Osteoblast (primary cell): ENCODE measurements at regions not wholly inside any gene's neighbourhood (a gene's known extent, or its start where the extent isn't known, plus 50 kb on each side); places are given as distances from the start of the nearest gene placed in this dataset.

Experiments used
- DNase-seq: peaks from one replicate; pipeline ENCODE4 v3.0.0; 2011; ENCODE audit warnings: low spot score, mixed read lengths; ENCODE audit not compliant: insufficient read length; ENCODE audit errors: missing footprints
- H2AFZ ChIP-seq: 2 replicates; pipeline ENCODE4 v1.6.0; 2011; ENCODE audit warnings: mild to moderate bottlenecking, low read length
- H3K27ac ChIP-seq: 2 replicates; pipeline ENCODE4 v1.5.1; 2011; ENCODE audit warnings: mild to moderate bottlenecking, low read depth, low read length, moderate library complexity
- H3K27me3 ChIP-seq: 2 replicates; pipeline ENCODE4 v1.6.0; 2012; ENCODE audit warnings: mild to moderate bottlenecking, control low read depth, inconsistent platforms, low read length, moderate library complexity; ENCODE audit not compliant: insufficient read depth
- H3K36me3 ChIP-seq: 2 replicates; pipeline ENCODE4 v1.5.1; 2011; ENCODE audit warnings: mild to moderate bottlenecking, low read length, control low read depth, moderate library complexity; ENCODE audit not compliant: insufficient read depth
- H3K4me1 ChIP-seq: 2 replicates; pipeline ENCODE4 v1.5.1; 2011; ENCODE audit warnings: mild to moderate bottlenecking, low read length, control low read depth, moderate library complexity; ENCODE audit not compliant: insufficient read depth
- H3K4me2 ChIP-seq: 2 replicates; pipeline ENCODE4 v1.6.0; 2011; ENCODE audit warnings: mild to moderate bottlenecking, low read length; ENCODE audit not compliant: insufficient read depth
- H3K4me3 ChIP-seq: fragments of 200-600 bp; sonication (generic); 3 replicates; pipeline ENCODE4 v1.5.1; 2012; ENCODE audit warnings: mild to moderate bottlenecking, low read length, inconsistent platforms; ENCODE audit not compliant: insufficient read depth
- H3K79me2 ChIP-seq: 2 replicates; pipeline ENCODE4 v1.6.0; 2012; ENCODE audit warnings: mild to moderate bottlenecking, low read length, control low read depth, inconsistent platforms; ENCODE audit not compliant: insufficient read depth
- H3K9me3 ChIP-seq: 2 replicates; pipeline ENCODE4 v1.5.1; 2011; ENCODE audit warnings: low read depth, low read length, control low read depth
- H4K20me1 ChIP-seq: 2 replicates; pipeline ENCODE4 v1.6.0; 2012; ENCODE audit warnings: mild to moderate bottlenecking, low read length, control low read depth; ENCODE audit not compliant: insufficient read depth
- TF ChIP-seq, protein P1 (sequence below): IDR thresholded peaks from 2 replicates; pipeline ENCODE4 v1.5.1; 2011; ENCODE audit warnings: mild to moderate bottlenecking, low read depth, low read length, moderate library complexity; ENCODE audit errors: extremely low read depth

DNA sequence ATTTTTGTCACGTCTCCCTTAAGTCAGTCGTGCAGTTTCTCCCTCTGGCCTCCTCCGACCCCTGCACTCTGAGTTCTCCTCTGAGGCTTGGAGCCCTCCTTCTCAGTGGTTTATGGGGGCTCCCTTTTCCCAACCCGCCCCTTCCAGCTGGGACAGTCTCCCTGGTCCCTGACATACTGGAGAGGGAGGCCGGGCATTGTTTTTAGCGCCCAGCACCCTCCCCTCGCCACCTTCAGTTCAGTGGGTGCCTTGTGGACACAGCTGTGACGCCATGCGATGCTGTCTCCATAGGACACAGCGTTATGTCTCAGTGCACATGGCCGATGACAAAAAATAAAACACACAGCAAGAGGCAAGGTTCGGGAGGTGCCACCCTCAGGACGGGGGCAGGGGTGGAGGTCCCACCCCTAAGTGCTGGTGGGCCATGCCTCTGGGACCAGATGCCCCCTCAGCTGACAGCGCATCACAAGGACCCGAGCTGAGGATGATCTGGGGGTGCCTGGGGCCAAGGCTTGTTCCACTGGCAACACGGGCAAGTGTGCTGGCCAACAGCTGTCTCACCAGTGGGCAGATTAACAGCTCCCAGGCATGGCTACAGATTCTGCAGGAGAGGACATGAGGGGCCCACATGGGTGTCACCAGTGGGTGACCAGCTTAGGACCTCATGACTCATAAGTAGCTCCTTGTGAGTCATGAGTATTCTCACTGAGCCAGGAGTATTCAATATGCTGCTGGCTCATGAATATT lies 81.6 kb downstream of the PLXNA1 start:
- Histone ChIP-seq H3K79me2 (no peaks in the 10 kb centered on the region), H3K27ac (no peak overlapping the region), H3K4me3 (no peak overlapping the region), H3K4me1 (peaks cover 6% of the 10 kb centered on the region), H3K36me3 (no peaks in the 10 kb centered on the region), H3K4me2 (no peak overlapping the region), H3K27me3 (peaks cover 18% of the 10 kb centered on the region), H2AFZ (no peak overlapping the region), H4K20me1 (no peaks in the 10 kb centered on the region), H3K9me3 (no peaks in the 10 kb centered on the region)
- TF ChIP-seq, protein P1, sequence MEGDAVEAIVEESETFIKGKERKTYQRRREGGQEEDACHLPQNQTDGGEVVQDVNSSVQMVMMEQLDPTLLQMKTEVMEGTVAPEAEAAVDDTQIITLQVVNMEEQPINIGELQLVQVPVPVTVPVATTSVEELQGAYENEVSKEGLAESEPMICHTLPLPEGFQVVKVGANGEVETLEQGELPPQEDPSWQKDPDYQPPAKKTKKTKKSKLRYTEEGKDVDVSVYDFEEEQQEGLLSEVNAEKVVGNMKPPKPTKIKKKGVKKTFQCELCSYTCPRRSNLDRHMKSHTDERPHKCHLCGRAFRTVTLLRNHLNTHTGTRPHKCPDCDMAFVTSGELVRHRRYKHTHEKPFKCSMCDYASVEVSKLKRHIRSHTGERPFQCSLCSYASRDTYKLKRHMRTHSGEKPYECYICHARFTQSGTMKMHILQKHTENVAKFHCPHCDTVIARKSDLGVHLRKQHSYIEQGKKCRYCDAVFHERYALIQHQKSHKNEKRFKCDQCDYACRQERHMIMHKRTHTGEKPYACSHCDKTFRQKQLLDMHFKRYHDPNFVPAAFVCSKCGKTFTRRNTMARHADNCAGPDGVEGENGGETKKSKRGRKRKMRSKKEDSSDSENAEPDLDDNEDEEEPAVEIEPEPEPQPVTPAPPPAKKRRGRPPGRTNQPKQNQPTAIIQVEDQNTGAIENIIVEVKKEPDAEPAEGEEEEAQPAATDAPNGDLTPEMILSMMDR: no peak
- peak; percentile 98 for DNase-seq

DNA sequence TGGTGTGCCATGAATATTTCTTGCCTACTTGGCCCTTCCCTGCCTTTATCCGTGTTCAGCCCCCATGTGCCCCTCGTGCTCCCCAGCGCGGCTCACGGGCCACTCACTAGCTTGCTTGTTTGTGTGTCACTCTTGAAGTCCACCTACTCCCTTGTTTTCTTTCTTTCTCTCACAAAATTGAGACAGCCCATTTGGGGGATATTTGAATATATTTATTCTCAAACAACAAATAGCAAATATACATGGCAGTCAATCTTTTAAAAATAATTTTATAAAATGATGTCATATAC lies 82.2 kb downstream of the PLXNA1 start:
- Histone ChIP-seq H3K4me3 (no peak overlapping the region), H2AFZ (no peak overlapping the region), H3K27me3 (peaks cover 21% of the 10 kb centered on the region), H3K36me3 (no peaks in the 10 kb centered on the region), H3K79me2 (no peaks in the 10 kb centered on the region), H3K27ac (no peak overlapping the region), H3K4me1 (peaks cover 6% of the 10 kb centered on the region), H4K20me1 (no peaks in the 10 kb centered on the region), H3K4me2 (no peak overlapping the region), H3K9me3 (no peaks in the 10 kb centered on the region)
- no peak for DNase-seq
- TF ChIP-seq, protein P1: no peak

DNA sequence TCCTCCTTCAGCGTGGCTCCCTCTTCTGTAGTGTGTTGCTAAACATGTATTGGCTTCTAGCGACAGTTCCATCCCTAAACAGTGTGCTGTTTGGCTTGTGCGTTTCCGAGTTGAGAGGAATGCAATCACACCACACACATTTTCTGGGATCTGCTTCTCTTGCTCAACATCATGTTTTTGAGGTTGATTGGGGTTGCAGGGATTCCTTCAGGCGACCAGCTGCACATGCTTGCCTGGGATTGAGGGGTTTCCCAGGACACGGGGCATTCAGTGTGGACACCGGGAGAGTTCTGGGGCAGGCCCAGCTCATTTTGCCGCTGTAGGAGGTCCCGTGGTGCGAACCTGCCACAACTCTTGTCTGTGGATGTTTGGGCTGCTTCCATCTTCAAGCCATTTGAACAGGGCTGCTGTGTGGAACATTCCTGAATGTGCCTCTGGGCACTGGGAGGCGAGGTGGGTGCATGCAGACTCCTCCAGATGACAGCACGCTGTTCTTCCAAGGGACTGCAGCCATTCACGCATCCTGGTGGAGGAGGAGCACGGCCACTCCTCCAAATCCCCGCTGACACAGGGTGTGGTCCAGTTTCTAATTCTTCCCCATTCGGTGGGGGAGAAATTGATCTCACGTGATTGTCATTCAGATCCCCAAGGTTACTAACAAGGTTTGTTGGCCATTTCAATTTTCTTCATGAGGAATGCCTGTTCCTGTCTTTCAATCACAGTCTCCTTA lies 82.8 kb downstream of the PLXNA1 start:
- peak; percentile 78 for DNase-seq
- Histone ChIP-seq H2AFZ (no peak overlapping the region), H3K4me1 (peaks cover 6% of the 10 kb centered on the region), H3K79me2 (no peaks in the 10 kb centered on the region), H3K9me3 (no peaks in the 10 kb centered on the region), H3K36me3 (no peaks in the 10 kb centered on the region), H3K4me3 (no peak overlapping the region), H3K27ac (no peak overlapping the region), H4K20me1 (no peaks in the 10 kb centered on the region), H3K4me2 (no peak overlapping the region), H3K27me3 (peaks cover 27% of the 10 kb centered on the region)
- TF ChIP-seq, protein P1: no peak

DNA sequence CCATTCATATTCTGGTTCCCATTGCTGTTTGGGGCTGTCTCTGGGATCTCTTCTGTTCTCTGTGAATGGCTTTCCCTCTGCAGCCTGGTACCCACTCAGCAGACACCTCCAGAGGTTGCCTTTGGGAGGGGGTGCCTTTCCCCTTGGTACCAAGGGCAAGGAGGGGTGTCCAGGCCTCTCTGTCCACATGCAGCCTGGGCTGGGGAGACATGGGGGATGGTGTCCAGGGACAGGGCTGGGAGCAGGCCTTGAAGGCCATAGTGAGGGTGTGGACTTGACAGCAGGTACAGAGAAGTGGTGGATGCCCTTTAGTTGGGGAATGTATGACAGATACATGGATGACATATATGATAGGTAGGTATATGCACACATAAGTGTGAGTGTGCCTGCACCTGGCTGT lies 83.7 kb downstream of the PLXNA1 start:
- H3K36me3 ChIP-seq: no peaks in the 10 kb centered on the region

More for the DNA sequence above, 83.7 kb downstream of the PLXNA1 start:
- Histone ChIP-seq H3K4me3 (no peak overlapping the region), H3K79me2 (no peaks in the 10 kb centered on the region), H3K27ac (no peak overlapping the region), H3K4me2 (no peak overlapping the region), H3K9me3 (no peaks in the 10 kb centered on the region), H3K4me1 (peaks cover 6% of the 10 kb centered on the region), H2AFZ (no peak overlapping the region), H3K27me3 (peaks cover 24% of the 10 kb centered on the region), H4K20me1 (no peaks in the 10 kb centered on the region)
- TF ChIP-seq, protein P1: no peak
- DNase-seq: peak; percentile 52
